RPMI8226 (cell line): ENCODE measurements at regions not wholly inside any gene's neighbourhood (a gene's known extent, or its start where the extent isn't known, plus 50 kb on each side); places are given as distances from the start of the nearest gene placed in this dataset.
"Not testable (repeated sequence)": the region's sequence is repeated elsewhere in the genome, so short reads cannot be mapped to it uniquely, and the experiment has no call there.

ENCODE experiments used
- DNase-seq: peaks from one replicate; pipeline ENCODE4 v3.0.0-alpha.2; 2015

DNA sequence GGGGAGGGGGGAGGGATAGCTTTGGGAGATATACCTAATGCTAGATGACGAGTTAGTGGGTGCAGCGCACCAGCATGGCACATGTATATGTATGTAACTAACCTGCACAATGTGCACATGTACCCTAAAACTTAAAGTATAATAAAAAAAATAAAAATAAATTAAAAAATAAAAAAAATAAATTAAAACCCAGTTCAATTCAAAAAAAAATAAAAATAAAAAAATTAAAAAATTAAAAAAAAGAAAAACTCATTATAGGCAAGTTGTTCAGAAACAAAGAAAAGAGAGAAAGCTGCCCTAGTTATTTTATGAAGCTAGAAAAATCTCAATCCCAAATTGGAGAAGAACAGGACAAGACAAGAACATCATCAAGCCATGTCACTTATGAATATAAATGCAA, 147.5 kb upstream of the PRR20G start:
- DNase-seq: not testable (repeated sequence)

DNA sequence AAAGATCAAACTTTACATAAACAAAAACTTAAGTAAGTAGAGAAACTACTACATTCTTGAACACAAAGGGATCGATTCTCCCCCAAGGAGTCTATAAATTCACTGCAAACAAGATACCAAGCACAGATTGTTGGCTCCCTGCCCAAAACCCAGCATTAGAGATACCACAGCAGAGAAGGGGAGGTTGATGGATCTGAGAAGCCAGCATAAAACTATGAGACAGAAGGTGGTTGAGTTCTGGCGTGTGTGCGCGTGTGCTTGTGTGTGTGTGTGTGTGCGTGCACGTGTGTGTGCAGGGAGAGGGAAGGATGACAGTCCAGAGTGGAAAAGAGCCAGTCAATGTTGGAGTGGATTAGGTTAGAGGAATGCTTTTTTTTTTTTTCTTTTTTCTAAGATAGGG, 143.2 kb upstream of the PRR20G start:
- DNase-seq: no peak

DNA sequence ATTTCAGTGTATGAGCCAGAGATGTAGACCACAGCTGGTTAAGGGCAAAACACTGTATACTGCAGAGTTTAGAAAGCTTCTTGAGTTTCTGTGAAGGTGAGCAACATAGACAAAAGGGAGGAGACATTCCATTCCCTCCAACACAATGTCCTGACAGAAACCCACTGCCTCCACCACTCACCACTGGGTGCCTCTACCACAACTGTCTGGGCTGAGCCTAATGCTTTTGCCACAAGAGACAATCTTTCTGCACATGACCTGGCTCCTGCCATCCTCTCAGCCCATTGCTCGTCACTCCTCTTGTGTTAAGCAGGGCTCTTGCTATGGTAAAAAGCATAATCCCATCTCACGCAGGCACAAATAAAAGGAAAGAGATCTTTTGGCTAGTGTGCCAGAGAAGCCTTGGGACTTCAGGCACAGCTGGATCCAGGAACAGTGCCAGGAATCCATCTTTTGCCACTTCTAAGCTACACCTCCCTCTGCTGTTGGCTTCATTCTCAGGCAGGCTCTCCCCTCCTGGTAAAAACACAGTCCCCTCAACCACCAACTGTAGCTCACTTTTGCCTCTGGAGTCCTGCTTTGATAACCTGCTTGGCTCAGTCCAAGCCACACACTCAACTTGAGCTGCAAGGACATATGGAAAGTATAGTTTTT, 140.6 kb upstream of the PRR20G start:
- no peak for DNase-seq

DNA sequence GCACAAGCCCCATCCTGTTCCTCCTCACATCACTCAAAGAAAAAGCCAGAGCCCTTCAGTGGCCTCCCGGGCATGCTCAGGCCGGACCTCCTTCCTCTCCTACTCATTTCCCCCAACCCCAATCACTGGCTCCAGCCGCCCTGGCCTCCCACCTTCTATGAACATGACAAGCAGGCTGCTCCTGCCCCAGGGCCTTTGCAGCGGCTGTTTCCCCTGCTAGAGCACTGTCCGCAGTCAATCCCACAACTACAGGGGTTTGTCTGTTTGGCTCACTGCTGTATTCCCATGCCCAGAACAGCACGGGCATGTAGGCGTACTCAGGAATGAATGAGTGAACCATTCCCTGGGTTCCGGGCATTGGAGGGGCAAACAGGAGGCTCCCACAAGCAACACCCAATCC, 139.8 kb upstream of the PRR20G start:
- DNase-seq: no peak

DNA sequence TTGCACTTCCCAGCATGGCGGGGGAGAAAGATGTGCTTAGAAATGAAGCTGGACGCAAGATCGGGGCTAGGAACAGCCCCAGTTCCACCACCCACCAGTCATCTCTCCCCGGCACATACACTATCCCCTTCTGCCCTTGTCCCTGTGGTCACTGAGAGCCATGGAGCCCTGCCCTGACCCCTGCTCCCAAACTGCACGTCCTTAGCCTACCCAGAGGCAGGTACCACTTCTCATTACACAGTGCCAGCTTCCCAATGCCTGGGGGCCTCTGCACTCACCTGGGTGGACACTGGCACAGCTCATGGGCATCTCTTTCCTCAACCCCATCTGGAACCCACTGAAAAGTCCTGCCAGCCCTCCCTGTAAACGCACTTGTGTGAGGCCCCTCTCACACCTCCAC, 139.3 kb upstream of the PRR20G start:
- no peak for DNase-seq

GRCh38 chr3:127426444-127427153, 138.8 kb upstream of the PRR20G start:
- DNase-seq: no peak

DNA sequence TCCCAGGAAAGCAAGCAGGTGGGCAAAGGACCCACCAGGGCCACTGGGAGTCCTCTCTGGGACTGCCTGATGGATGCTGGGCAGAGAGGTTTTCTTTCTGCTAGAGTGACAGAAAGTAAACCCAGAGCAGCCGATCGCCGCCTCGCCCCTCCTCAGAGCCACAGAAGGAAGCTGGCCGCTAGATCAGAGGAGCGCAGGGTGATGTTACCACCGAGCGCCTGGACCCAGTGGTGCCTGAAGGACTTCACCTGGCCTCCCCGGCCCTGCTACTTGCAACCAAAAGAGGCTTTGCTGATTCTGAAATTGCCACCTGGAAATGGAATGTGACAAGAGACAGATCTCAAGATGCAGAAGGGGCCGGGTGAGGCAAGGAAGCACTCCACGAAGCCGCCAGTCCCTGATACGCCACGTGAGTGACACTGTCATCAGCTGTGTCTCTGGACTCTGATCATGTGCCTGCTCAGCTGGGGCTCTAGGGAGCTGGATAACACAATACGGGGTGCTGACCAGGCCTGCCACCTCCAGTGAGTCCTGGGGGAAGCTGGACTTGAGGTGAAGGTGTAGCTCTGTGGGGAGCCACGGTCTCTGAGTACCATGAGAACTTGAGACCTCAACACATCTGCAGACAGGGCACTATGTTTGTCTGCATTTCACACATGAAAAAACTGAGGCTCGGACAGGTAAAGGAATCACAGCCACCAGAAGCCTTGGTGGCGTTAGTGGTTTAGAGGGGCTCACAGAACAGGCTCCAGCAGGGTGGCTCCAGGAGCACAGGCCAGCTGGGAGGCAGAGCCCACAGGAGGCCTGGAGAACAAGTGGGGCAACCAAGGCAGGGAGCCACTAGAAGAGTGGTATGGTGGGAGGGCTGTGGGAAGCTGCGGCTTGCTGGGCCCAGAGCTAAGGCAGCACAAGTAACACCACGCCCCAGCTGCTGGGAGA, 137.9 kb upstream of the PRR20G start:
- DNase-seq: no peak

DNA sequence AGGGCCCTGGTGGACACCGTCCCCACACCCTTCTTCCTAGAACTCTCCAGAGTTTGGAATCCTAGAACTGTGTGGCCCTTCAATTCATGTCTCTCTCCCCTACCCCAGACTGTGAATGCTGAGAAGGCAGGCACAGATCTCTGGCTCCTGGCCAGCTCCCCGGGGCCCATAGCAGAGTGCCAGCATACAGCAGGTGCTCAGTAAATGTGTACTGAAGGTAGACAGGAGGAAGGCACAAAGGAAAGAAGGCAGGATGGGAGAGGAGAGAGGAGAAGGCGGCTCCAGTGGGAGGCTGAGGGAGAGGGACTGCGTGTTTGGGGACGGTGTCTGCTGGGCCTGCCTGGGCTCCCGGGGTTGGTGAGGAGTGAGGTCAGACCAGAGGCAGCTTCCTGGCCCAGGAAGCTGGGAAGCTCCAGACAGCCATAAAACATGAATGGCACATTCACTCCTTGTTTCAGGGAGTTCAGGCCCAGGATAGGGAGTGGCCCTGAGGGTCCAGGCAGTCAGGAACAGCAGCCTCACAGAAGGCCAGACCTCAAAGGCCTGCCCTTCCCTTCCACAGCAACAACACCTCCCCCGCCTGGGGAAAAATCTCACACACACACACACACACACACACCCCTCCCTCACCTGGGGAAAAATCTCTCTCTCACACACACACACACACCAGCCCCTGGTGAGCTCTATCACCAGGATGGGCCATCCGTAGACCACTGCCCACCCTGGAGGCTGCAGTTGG, 137.1 kb upstream of the PRR20G start:
- no peak for DNase-seq

- no peak for DNase-seq
Measured at GRCh38 chr3:127423856-127424765, 136.3 kb upstream of the PRR20G start.

DNA sequence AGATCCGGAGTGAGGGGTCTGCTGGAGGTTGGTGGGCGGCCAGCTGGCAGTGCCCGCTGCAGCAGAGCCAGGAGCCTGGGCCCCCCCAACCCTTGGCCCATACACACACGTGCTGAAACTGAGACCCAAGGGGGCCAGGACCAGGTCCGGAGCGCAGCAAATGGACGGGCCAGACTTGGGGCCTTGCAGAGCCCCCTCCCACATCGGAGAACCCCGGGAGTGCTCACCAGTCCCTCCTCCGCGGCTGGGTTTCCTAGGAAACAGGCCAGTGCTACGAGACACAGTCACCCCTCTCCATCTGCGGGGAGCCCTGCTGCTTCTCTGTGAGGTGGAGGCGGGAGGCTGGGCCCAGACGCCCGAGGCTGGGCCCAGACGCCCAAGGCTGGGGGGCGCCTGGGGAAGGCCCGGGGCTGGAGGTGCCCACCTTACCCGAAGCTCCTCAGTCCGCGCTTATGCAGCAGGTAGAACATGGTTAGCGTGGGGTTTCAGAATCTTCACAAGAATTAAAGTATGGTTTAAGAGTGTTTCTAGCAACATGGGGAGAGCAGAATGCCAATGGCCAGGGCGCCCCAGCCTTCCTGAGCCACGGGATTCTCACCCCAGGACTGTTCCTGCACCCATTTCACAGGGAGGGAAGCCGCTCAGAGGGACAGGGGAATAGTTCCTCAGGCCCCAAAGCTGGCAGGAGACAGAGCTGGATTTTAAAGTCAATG, 135.0 kb upstream of the PRR20G start:
- no peak for DNase-seq

- no peak for DNase-seq
Measured at GRCh38 chr3:127421943-127422662, 134.3 kb upstream of the PRR20G start.

GRCh38 chr3:127420829-127421228, 133.0 kb upstream of the PRR20G start:
- peak; percentile 28 for DNase-seq

DNA sequence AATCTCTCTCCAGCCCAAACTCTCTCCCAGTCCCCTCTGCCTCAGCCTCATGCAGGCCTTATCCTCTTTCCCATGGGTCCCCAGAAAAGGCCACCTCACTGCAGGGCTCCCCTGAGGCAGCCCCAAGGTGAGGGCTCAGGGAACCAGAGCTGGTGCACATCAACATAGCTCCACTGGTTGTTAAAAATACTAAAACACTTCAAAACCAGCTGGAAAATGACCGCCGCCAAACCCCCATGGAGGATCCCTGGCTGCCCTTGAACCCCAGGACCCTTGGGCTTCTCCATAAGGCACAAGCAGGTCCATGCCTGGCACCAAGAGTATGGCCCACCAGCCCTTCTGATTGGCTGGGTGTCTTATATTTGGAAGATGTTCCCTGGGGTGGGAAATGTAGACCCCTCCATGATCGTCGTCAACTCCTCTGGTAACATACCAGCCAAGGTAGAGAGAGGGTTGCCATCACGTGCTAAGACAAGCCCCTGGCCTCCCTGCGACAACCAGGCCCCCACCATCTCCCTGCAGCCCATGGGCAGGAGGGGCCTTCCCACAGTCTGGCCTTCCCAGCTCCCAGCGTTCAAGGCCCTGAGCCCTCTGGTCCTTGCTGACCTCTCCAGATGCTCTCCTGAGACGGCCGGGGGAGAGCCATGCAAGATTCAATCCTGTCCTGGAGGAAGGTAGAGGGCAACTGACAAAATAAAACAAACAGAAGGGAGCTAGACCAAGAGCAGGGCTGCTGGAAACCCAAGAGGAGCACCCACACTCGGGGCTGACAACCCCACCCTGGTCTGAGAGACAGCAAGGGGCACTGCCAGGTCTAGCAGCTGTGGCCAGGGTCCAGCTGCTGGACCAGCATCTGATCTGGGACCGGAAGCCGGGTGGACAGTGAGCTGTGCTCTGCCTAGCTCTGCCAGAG, 132.1 kb upstream of the PRR20G start:
- no peak for DNase-seq

DNA sequence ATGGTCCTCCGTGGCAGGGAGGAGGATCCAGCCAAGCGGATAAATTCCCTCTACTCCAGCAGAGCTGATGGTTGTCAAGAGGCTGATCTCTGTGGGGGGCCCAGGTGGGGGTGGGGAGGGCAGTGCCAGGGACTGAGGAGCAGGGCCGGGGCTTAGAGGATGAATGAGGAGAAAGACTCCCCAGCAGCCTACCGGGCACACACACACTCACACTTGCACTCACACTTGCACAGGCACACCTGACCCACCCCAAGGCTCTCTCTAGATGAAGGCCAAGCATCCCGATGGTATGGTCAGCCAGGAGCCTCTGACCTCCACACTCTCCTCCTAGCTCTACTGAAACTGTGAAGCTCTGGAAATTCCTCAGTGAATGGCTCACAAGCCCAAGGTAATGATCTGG, 131.3 kb upstream of the PRR20G start:
- no peak for DNase-seq

DNA sequence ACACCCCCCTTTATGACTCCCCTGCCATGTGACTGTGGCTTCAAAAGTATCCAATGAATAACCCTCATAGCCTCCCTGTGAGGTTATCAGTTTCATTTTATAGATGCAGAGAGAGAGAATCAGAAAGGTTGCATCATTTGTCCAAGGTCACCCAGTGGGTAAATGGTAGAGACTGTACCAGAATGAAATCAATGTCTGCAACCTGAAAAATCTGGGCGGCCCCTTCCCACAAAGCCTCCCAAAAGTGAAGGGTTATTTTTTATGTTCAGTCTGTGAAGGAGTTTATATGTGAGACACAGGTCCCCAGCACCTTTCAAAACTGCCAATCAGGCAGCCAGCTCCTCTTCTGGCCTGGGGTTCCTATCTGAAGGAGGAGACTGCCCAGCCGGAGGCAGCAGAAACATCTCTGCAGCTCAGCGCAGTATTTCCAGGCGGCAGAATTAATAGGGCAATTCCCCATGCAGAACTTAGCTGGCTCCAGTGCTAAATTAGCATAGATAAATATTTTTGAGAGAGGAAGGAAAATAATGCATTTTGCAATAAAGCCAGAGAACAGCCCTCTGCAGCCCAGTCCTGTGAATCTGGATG, 130.8 kb upstream of the PRR20G start:
- DNase-seq: no peak

DNA sequence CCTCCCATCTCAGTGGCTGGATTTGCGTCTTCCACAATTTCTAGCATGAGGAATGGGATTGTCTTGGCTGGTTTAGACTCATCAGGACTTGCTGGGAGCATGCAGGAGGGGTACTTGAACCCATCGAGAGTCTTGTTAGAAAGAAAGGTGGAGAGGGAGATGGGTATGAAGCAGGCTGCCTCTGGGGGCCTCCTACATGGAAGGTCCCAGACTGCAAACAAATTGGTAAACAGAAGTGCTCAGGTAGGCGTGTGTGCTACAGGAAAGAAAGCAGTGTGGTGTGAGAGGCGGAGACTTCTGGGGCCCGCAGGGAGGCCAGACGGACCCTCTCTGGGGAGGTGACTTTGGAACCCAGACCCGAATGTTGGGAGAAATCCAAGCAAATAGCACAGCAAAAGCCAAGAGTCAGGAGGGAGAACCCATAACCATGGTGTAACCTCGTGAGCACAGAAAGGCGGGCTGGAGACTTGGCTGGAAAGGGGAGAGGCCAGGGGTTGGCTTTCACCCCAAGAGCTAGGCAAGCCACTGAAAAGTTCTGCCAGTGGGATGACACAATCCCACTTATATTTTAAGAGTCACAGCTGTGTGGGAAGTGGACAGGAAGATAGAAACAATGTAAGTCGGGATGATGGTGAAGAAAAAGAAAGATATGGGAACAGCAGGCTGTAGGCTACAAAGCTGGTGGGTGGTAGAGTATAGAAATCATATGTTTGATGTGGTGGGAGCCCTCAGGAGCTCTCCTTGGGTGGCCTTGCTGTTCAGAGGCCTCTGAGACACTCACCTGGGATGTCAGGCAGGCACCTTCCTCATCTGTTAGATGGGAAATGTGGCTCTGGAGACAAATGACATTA, 130.1 kb upstream of the PRR20G start:
- DNase-seq: no peak

GRCh38 chr3:127413871-127414270, 126.0 kb upstream of the PRR20G start:
- no peak for DNase-seq

DNA sequence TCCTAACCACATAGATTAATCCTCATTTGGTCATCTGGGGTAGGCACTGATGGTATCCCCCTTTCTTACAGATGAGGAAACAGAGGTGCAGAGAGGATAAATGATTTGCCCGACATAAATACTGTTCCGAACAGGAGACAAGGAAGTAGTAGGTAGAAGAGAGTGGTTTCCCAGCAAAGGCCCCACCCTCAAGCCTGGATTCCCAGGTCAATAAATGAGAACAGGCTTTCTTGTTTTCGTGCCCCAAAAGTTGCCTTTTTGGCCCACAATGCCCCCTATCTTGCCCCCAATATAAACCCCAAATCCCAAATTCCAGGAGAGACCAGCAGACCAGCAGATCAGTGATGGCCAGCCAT, 125.5 kb upstream of the PRR20G start:
- no peak for DNase-seq
